SK-N-SH treated with all-trans-retinoic acid at 6 μM for 48 hours (cell line): ENCODE measurements at regions not wholly inside any gene's neighbourhood (a gene's known extent, or its start where the extent isn't known, plus 50 kb on each side); places are given as distances from the start of the nearest gene placed in this dataset.

ENCODE experiments used
- ATAC-seq: fragments of 200-7000 bp; cut with Tn5 transposase; 3 replicates; pipeline ENCODE4 v1.9.1; 2020; ENCODE audit warnings: mild to moderate bottlenecking, moderate library complexity
- ARNTL ChIP-seq: fragments of 450-650 bp; formaldehyde crosslinking; IDR thresholded peaks from 2 replicates; pipeline ENCODE4 v1.5.0; 2020; ENCODE audit warnings: low read depth, mild to moderate bottlenecking, moderate library complexity, borderline replicate concordance
- BACH2 ChIP-seq: fragments of 250-450 bp; sonication (Bioruptor Pico); IDR thresholded peaks from 2 replicates; pipeline ENCODE4 v1.9.0; 2021; ENCODE audit warnings: mild to moderate bottlenecking, borderline replicate concordance
- CSDC2 ChIP-seq: fragments of 250-450 bp; sonication (Bioruptor Pico); IDR thresholded peaks from 2 replicates; pipeline ENCODE4 v1.5.0; 2020; ENCODE audit warnings: mild to moderate bottlenecking, moderate library complexity
- ESRRG ChIP-seq: fragments of 250-450 bp; sonication (Bioruptor Pico); IDR thresholded peaks from 2 replicates; pipeline ENCODE4 v1.6.1; 2021; ENCODE audit warnings: mild to moderate bottlenecking
- GLIS3 ChIP-seq: fragments of 250-450 bp; sonication (Bioruptor Pico); IDR thresholded peaks from 2 replicates; pipeline ENCODE4 v1.5.0; 2020; ENCODE audit warnings: mild to moderate bottlenecking, moderate library complexity
- ISL1 ChIP-seq: fragments of 250-450 bp; sonication (Bioruptor Pico); IDR thresholded peaks from 2 replicates; pipeline ENCODE4 v2.1.2; 2022; ENCODE audit warnings: mild to moderate bottlenecking, moderate library complexity
- OSR1 ChIP-seq: fragments of 250-450 bp; sonication (Bioruptor Pico); IDR thresholded peaks from 2 replicates; pipeline ENCODE4 v1.8.0; 2022; ENCODE audit warnings: moderate library complexity, mild to moderate bottlenecking, inconsistent platforms
- PPARA ChIP-seq: fragments of 250-450 bp; sonication (Bioruptor Pico); IDR thresholded peaks from 2 replicates; pipeline ENCODE4 v1.5.0; 2020; ENCODE audit warnings: mild to moderate bottlenecking, borderline replicate concordance
- RARB ChIP-seq: fragments of 250-450 bp; sonication (Bioruptor Pico); IDR thresholded peaks from 2 replicates; pipeline ENCODE4 v1.8.0; 2021; ENCODE audit warnings: mild to moderate bottlenecking, moderate library complexity
- SNAI2 ChIP-seq: fragments of 250-450 bp; sonication (Bioruptor Pico); IDR thresholded peaks from 2 replicates; pipeline ENCODE4 v1.5.0; 2020; ENCODE audit warnings: mild to moderate bottlenecking, moderate library complexity
- TCF4 ChIP-seq: fragments of 250-450 bp; sonication (Bioruptor Pico); IDR thresholded peaks from 2 replicates; pipeline ENCODE4 v1.8.0; 2021; ENCODE audit warnings: mild to moderate bottlenecking, moderate library complexity, borderline replicate concordance
- TOX ChIP-seq: fragments of 250-450 bp; sonication (Bioruptor Pico); IDR thresholded peaks from 2 replicates; pipeline ENCODE4 v1.8.0; 2021; ENCODE audit warnings: mild to moderate bottlenecking, moderate library complexity, borderline replicate concordance
- ZC3H10 ChIP-seq: fragments of 250-450 bp; sonication (Bioruptor Pico); IDR thresholded peaks from 2 replicates; pipeline ENCODE4 v1.5.1; 2021; ENCODE audit warnings: mild to moderate bottlenecking, moderate library complexity
- ZFP3 ChIP-seq: fragments of 250-450 bp; sonication (Bioruptor Pico); IDR thresholded peaks from 2 replicates; pipeline ENCODE4 v1.5.0; 2020; ENCODE audit warnings: mild to moderate bottlenecking, moderate library complexity
- ZFP30 ChIP-seq: fragments of 450-650 bp; formaldehyde crosslinking; IDR thresholded peaks from 2 replicates; pipeline ENCODE4 v1.5.0; 2022; ENCODE audit warnings: mild to moderate bottlenecking, moderate library complexity
- ZNF565 ChIP-seq: fragments of 450-650 bp; formaldehyde crosslinking; conservative IDR thresholded peaks from 2 replicates; pipeline ENCODE4 v1.5.0; 2020; ENCODE audit warnings: low read depth, mild to moderate bottlenecking, moderate library complexity
- ZNF70 ChIP-seq: fragments of 450-650 bp; formaldehyde crosslinking; IDR thresholded peaks from 2 replicates; pipeline ENCODE4 v1.5.0; 2020; ENCODE audit warnings: mild to moderate bottlenecking, moderate library complexity
- ZNF8 ChIP-seq: fragments of 450-650 bp; formaldehyde crosslinking; IDR thresholded peaks from 2 replicates; pipeline ENCODE4 v1.5.0; 2020; ENCODE audit warnings: mild to moderate bottlenecking, moderate library complexity
- TF ChIP-seq, protein P1 (sequence below): fragments of 250-450 bp; sonication (Bioruptor Pico); IDR thresholded peaks from 2 replicates; pipeline ENCODE4 v1.5.1; 2021; ENCODE audit warnings: mild to moderate bottlenecking, moderate library complexity
- TF ChIP-seq, protein P2 (sequence below): fragments of 250-450 bp; sonication (Bioruptor Pico); IDR thresholded peaks from 2 replicates; pipeline ENCODE4 v1.5.1; 2020; ENCODE audit warnings: low read depth, mild to moderate bottlenecking, moderate library complexity
- TF ChIP-seq, protein P3 (sequence below): fragments of 250-450 bp; sonication (Bioruptor Pico); IDR thresholded peaks from 2 replicates; pipeline ENCODE4 v1.8.0; 2020; ENCODE audit warnings: mild to moderate bottlenecking, moderate library complexity, borderline replicate concordance
- TF ChIP-seq, protein P4 (sequence below): fragments of 250-450 bp; sonication (Bioruptor Pico); IDR thresholded peaks from 2 replicates; pipeline ENCODE4 v1.8.0; 2021; ENCODE audit warnings: low read depth, mild to moderate bottlenecking, moderate library complexity, borderline replicate concordance
- TF ChIP-seq, protein P5 (sequence below): fragments of 250-450 bp; sonication (Bioruptor Pico); IDR thresholded peaks from 2 replicates; pipeline ENCODE4 v1.5.0; 2020; ENCODE audit warnings: mild to moderate bottlenecking, moderate library complexity

DNA sequence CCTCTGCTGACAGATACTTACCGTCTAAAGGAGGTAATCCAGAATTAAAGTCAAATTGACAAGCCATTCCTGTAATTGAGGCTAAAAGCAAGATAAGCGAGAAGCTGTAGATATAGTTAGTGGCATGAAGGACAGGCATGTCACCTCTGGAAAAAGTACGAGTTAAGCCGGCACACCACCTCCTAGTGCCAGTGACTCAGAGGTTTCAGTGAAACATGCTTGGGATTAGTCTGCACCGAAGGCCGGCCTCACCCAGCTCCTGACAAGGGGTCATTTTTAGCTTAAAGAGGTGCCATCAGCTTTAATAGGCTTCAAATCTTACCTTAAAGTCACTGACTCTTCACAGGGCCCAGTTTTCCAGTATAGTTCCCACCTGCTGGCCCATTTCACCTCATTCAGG lies 838.0 kb downstream of the UQCRFS1 start:
- no peak for ATAC-seq
- TF ChIP-seq ISL1 (CRISPR knock-in tag) (no peak), BACH2 (no peak), PPARA (CRISPR knock-in tag) (no peak), ZNF70 (CRISPR knock-in tag) (no peak), RARB (CRISPR knock-in tag) (no peak), ZFP3 (CRISPR knock-in tag) (no peak), GLIS3 (CRISPR knock-in tag) (no peak), ZNF8 (CRISPR knock-in tag) (no peak), TCF4 (CRISPR knock-in tag) (no peak), ZC3H10 (CRISPR knock-in tag) (no peak), TOX (no peak), ZNF565 (CRISPR knock-in tag) (no peak), SNAI2 (CRISPR knock-in tag) (no peak)
- TF ChIP-seq, protein P1, sequence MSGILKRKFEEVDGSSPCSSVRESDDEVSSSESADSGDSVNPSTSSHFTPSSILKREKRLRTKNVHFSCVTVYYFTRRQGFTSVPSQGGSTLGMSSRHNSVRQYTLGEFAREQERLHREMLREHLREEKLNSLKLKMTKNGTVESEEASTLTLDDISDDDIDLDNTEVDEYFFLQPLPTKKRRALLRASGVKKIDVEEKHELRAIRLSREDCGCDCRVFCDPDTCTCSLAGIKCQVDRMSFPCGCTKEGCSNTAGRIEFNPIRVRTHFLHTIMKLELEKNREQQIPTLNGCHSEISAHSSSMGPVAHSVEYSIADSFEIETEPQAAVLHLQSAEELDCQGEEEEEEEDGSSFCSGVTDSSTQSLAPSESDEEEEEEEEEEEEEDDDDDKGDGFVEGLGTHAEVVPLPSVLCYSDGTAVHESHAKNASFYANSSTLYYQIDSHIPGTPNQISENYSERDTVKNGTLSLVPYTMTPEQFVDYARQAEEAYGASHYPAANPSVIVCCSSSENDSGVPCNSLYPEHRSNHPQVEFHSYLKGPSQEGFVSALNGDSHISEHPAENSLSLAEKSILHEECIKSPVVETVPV, result no peak
- TF ChIP-seq, protein P2, sequence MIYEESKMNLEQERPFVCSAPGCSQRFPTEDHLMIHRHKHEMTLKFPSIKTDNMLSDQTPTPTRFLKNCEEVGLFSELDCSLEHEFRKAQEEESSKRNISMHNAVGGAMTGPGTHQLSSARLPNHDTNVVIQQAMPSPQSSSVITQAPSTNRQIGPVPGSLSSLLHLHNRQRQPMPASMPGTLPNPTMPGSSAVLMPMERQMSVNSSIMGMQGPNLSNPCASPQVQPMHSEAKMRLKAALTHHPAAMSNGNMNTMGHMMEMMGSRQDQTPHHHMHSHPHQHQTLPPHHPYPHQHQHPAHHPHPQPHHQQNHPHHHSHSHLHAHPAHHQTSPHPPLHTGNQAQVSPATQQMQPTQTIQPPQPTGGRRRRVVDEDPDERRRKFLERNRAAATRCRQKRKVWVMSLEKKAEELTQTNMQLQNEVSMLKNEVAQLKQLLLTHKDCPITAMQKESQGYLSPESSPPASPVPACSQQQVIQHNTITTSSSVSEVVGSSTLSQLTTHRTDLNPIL (CRISPR knock-in tag), result no peak
- TF ChIP-seq, protein P3, sequence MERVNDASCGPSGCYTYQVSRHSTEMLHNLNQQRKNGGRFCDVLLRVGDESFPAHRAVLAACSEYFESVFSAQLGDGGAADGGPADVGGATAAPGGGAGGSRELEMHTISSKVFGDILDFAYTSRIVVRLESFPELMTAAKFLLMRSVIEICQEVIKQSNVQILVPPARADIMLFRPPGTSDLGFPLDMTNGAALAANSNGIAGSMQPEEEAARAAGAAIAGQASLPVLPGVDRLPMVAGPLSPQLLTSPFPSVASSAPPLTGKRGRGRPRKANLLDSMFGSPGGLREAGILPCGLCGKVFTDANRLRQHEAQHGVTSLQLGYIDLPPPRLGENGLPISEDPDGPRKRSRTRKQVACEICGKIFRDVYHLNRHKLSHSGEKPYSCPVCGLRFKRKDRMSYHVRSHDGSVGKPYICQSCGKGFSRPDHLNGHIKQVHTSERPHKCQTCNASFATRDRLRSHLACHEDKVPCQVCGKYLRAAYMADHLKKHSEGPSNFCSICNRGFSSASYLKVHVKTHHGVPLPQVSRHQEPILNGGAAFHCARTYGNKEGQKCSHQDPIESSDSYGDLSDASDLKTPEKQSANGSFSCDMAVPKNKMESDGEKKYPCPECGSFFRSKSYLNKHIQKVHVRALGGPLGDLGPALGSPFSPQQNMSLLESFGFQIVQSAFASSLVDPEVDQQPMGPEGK (CRISPR knock-in tag), result no peak

DNA sequence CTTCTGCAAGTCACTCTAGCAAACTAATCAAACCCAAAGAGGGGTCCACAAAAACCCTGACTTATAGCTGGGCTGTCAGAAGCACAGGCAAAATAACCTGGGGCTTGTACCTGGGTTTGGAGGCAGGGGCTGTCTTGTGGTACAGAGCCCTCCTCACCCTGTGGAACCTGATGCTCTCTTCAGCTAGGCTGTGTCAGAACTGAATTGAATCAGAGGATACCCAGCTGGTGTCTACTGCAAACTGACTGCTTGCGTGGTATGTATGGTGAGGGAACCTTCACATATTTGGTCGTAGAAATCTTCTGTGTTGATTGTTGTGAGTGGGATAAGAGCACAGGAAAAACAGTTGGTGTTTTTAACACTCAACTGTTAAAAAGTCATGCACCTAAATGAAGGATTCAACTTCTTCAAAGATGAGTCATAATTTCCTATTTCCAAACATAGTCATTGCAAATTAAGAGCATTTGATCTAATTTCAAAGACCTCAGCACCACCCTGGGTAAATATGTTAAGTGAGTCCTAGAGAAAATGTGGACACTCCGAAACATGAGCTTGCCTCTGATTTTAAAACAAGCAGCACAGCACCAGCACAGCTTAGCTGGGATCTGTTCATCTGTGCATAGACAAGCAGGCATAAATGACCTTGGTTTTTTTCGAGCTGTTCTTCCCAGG lies 840.2 kb downstream of the UQCRFS1 start:
- no peak for ATAC-seq
- TF ChIP-seq, protein P4, sequence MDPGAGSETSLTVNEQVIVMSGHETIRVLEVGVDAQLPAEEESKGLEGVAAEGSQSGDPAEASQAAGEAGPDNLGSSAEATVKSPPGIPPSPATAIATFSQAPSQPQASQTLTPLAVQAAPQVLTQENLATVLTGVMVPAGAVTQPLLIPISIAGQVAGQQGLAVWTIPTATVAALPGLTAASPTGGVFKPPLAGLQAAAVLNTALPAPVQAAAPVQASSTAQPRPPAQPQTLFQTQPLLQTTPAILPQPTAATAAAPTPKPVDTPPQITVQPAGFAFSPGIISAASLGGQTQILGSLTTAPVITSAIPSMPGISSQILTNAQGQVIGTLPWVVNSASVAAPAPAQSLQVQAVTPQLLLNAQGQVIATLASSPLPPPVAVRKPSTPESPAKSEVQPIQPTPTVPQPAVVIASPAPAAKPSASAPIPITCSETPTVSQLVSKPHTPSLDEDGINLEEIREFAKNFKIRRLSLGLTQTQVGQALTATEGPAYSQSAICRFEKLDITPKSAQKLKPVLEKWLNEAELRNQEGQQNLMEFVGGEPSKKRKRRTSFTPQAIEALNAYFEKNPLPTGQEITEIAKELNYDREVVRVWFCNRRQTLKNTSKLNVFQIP (CRISPR knock-in tag), result no peak
- TF ChIP-seq TOX (no peak), ZNF70 (CRISPR knock-in tag) (no peak), OSR1 (CRISPR knock-in tag) (no peak), ZNF565 (CRISPR knock-in tag) (no peak), ZFP30 (CRISPR knock-in tag) (no peak), ARNTL (no peak), SNAI2 (CRISPR knock-in tag) (no peak), ZFP3 (CRISPR knock-in tag) (no peak), GLIS3 (CRISPR knock-in tag) (no peak), CSDC2 (CRISPR knock-in tag) (no peak), RARB (CRISPR knock-in tag) (no peak), ESRRG (CRISPR knock-in tag) (no peak)
- TF ChIP-seq, protein P5, sequence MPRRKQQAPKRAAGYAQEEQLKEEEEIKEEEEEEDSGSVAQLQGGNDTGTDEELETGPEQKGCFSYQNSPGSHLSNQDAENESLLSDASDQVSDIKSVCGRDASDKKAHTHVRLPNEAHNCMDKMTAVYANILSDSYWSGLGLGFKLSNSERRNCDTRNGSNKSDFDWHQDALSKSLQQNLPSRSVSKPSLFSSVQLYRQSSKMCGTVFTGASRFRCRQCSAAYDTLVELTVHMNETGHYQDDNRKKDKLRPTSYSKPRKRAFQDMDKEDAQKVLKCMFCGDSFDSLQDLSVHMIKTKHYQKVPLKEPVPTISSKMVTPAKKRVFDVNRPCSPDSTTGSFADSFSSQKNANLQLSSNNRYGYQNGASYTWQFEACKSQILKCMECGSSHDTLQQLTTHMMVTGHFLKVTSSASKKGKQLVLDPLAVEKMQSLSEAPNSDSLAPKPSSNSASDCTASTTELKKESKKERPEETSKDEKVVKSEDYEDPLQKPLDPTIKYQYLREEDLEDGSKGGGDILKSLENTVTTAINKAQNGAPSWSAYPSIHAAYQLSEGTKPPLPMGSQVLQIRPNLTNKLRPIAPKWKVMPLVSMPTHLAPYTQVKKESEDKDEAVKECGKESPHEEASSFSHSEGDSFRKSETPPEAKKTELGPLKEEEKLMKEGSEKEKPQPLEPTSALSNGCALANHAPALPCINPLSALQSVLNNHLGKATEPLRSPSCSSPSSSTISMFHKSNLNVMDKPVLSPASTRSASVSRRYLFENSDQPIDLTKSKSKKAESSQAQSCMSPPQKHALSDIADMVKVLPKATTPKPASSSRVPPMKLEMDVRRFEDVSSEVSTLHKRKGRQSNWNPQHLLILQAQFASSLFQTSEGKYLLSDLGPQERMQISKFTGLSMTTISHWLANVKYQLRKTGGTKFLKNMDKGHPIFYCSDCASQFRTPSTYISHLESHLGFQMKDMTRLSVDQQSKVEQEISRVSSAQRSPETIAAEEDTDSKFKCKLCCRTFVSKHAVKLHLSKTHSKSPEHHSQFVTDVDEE, result no peak
- TF ChIP-seq, protein P3 (CRISPR knock-in tag), result no peak
